HG03095 (cell line): ENCODE measurements at regions not wholly inside any gene's neighbourhood (a gene's known extent, or its start where the extent isn't known, plus 50 kb on each side); places are given as distances from the start of the nearest gene placed in this dataset.
"Not testable (repeated sequence)": the region's sequence is repeated elsewhere in the genome, so short reads cannot be mapped to it uniquely, and the experiment has no call there.

Source experiments
- ATAC-seq: cut with Tn5 transposase; IDR thresholded peaks from one replicate; pipeline ENCODE4 v1.9.1; 2021; ENCODE audit warnings: moderate library complexity; ENCODE audit not compliant: unreplicated experiment

DNA sequence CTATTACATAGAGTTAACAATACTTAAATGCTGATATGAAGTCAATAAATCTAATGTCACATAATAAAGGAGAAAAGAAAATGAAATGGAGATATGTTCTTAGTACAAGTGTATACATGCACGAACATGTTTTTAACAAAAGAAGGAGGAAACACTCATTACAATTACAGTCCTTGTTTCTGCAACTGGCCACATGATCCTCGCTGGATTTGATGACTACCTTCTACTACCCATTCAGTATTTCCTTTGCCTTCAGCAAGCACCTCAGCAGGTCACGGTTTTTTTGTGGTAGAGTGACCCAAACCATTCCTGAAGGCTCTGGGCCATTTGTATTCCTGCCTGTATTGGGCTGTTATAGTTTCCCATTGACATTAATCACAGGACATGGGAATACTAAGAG is 172.8 kb upstream of the CXADR start:
- ATAC-seq: no peak

DNA sequence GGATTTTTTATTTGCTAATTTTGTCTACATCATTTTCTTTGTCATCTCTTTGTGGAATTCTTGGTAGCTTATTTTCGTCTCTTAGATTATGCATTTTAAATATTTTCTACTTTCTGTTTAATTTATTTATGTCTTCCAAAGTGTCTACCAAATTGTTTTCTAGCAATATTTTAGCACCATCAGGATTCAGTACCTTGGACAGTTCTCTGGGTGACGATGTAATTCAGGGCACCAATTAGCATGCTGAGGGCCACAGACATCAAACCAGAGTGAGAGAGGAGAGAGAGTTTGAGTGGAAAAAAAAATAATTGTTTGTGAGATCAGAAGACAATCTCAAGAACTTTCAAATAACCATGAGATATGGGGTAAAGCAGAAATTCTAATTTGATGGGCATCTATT is 169.8 kb upstream of the CXADR start:
- no peak for ATAC-seq

- ATAC-seq: no peak
These were observed 164.5 kb upstream of the CXADR start for GRCh38 chr21:17348357-17348756.

- no peak for ATAC-seq
These were observed 164.0 kb upstream of the CXADR start for GRCh38 chr21:17348849-17349248.

- no peak for ATAC-seq
These were observed 161.1 kb upstream of the CXADR start for GRCh38 chr21:17351766-17352165.

DNA sequence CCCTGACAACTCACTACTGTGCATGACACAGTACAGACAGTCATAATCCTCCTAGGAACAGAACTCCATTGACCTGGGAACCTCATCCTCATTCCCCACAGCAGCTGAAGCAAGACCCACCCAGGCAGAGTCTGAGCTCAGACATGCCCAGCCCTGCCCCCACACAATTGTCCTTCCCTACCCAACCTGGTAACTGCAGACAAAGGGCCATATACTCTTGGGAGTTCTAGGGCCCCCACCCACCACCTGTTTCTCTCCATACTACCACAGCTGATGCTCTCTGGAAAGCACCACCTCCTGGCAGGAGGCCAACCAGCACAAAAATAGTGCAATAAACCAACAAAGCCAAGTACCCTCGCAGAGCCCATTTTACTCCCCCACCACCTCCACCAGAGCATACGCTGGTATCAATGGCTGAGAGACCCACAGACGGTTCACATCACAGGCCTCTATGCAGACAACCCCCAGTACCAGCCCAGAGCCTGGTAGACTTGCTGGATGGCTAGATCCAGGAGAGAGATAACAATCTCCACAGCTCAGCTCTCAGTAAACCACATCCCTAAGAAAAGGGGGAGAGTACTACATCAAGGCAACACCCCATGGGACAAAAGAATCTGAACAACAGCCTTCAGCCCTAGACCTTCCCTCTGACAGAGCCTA is 159.7 kb upstream of the CXADR start:
- no peak for ATAC-seq

GRCh38 chr21:17359781-17360180 is 153.1 kb upstream of the CXADR start:
- ATAC-seq: no peak

GRCh38 chr21:17368748-17369363 is 144.0 kb upstream of the CXADR start:
- no peak for ATAC-seq

DNA sequence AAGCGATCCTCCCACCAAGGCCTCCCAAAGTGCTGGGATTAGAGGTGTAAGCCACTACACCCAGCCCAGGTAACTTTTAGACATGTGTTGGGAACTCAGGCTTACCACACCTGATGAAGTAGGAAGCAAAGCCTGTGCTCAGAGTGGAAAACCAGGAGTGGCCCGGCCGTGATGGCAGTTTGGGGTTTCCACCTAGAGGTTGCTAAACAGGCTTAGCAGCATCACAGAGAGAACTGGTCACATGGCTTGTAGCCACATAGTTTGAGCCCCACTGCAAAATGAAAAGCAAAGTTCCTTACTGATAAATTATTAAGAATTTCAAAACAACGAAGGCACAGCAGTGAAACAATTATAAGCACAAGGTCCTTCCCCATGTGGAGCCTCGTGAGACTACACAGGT is 142.6 kb upstream of the CXADR start:
- no peak for ATAC-seq

DNA sequence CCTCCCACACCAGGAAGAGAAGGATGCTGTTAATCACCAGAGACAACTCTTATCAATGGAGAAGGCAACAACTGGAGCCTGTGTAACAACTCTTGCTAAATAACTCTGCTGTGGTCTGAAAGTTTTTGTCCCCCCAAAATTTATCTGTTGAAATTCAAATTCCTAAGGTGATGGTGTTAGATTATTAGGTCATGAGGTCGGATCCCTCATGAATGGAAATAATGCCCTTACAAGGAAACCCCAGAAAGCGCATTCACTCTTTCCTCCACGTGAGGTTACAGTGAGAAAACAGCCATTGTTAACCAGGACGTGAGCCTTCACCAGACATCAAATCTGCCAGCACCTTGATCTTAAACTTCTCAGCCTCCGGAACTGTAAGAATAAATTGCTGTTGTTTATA is 141.9 kb upstream of the CXADR start:
- no peak for ATAC-seq

- no peak for ATAC-seq
These were observed 141.4 kb upstream of the CXADR start for GRCh38 chr21:17371450-17371849.

GRCh38 chr21:17372200-17372599 is 140.6 kb upstream of the CXADR start:
- no peak for ATAC-seq

GRCh38 chr21:17386498-17386897 is 126.3 kb upstream of the CXADR start:
- no peak for ATAC-seq

DNA sequence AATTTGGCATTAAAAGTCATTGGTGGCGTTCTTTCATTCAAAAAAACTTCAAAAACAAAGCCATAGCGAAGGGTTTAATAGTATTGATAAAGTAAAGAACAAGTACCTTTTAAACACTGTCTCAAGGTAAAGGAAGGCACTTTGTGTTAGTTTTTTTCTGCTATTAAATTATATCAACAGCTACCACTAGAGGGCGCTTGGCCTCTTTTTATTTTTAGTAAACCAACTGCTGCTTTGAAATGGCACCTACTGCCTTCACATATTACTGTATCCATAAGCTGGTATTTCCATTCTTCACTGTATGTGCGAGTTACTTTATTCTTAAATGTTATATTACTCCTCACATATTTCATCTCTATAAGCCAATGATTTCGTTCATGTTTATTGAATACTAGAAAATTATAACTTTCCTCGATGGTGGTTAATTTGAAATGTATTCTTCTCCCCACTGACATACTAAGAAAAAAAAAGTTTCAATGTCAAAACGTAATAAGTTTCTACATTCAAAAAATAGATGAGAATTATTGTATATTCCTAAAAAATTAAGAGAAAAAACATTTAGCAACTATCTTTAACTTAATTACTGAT is 125.7 kb upstream of the CXADR start:
- peak; percentile 74 for ATAC-seq

DNA sequence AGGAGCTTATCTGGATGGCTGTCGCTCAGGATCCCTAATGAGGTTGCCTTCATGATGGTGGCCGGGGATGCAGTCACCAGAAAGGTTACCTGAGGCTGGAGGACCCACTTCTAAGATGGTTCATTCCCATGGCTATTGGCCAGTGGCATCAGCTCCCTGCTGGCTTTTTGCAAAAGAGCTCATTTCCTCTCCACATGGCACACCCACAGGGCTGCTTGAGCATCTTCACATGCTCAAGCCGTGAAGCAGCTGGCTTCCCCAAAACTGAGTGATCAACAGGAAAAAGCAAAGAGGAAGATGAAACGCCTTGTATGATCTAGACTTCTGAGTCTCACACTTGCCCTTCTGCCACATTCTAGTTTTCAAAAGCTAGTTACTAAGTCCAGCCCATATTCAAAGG is 124.6 kb upstream of the CXADR start:
- no peak for ATAC-seq

DNA sequence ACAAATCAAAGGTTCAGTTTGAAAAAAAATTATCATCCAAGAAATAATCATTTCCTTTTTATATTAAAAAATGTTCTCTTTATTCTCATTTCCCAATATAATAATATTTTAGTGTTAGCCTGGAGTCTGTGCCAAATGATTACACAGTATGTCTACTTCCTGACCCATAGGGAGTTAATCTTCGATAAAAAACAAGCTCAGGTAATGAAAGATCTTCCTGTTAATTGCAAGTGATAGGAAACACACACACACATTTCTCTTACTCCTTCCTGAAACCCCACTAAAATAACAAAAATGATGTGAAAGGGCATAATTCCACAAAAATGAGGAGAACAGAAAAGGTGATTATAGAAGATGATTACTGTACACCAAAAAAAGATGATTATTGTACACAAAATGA is 123.5 kb upstream of the CXADR start:
- no peak for ATAC-seq

DNA sequence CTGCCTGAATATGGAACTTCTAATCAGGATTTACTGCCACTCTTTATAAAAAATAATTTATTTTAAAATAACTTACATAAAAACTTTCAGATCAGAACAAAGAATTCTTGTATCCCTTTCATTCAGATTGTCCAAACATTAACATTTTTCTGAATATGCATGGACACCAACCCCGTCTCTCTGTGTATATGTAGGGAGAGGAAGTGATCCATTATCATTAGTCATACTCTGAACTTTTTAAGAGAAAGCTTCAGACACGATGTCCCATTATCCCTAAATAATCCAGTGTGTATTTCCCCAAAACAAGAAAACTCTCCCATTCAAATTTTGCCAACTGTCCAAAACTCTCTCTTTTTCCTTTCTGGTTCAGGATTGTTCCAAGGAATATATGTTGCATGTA is 122.3 kb upstream of the CXADR start:
- ATAC-seq: no peak

DNA sequence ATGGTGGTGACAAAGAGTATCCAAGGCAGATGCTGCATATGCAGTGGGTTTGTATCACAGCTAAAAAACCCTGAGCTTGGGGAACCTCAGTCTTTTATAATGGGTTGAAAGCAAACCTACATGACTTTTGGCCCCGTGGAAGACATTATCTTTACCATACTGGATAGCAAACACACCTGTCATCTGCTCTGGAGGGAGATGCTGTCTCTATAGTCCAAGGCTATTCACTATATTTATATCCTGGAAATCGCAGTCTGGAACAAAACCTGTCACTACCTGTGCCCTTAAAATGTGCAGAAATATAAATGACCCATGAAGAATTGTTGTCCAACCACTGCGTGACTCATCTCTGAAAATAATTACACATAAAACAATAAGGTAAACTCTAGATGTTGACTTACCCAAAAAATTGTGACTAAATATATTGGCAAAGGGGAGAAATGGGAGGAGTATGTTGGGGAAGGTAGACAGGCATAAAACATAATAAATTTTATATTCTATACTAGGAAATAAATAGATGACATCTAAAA is 121.0 kb upstream of the CXADR start:
- no peak for ATAC-seq

DNA sequence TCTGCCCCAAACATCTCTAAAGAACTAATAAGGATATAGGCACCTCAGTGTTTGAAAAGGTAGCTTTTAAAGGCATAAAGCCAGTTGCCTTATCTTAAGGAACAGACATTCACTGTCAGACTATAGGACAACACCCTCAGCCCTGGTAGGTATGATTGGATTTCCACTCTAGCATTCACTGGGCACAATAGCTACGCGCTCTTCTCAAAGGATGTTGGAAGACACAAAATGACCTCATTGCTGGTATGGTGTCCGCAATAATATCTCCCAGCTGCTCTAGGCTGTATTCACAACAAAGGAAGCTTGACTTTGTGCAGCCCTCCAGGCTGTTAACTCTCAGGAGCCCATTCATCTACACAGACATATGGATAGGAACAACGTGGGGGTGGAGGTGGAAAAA is 119.4 kb upstream of the CXADR start:
- no peak for ATAC-seq

DNA sequence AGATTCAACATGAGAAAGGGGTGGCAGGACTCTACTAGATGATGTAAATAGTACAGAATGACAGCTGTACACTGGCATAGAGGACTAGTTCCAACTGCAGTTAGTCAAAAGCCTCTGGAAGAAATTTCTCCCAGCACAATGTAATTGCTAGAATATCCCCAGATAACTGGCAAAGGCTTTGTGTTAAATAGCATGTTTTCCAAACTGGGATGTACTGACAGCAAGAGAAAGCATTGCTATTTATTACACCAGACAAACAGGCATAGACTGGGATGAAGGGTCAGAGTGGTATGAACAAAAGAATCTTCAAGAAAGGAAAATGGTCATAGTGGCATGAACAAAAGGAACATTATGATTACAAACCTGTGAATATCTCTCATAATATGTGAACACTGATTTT is 115.9 kb upstream of the CXADR start:
- ATAC-seq: no peak

DNA sequence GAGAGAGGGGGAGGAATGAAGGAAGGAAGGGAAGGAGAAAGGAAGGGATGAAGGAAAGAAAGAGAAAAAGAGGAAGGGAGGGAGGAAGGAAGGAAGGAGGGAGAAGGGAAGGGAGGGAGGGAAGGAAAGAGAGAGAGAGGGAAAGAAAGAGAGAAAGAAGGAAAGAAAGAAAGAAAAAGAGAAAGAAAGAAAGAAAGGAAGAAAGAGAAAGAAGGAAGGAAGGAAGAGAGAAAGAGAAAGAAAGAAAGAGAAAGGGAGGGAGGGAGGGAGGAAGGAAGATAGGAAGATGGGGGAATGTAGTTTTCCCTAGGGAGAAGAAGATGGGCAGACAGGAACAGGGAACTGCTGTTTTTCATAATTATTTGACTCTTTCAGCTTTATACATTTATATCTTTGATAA is 115.1 kb upstream of the CXADR start:
- no peak for ATAC-seq

DNA sequence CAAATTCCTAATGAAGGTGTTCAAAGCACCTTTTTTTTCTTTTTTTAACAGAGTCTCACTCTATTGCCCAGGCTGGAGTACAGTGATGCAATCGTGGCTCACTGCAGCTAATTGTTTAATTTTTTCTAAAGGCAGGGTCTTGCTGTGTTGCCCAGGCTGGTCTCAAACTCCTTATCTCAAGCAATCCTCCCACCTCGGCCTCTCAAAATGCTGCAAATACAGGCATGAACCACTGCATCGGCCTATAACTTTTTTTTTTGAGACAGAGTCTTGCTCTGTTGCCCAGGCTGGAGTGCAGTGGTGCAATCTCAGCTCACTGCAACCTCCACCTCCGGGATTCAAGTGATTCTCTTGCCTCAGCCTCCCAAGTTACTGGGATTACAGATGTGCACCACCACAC is 113.9 kb upstream of the CXADR start:
- not testable (repeated sequence) for ATAC-seq
